ENCODE measurements at regions not wholly inside any gene's neighbourhood (a gene's known extent, or its start where the extent isn't known, plus 50 kb on each side); places are given as distances from the start of the nearest gene placed in this dataset.

GRCh38 chr4:188423039-188423438 lies 283.8 kb downstream of the TRIML1 start:
- no peaks in the 10 kb centered on the region for H3K9me3 ChIP-seq (ENCODE audit: control insufficient read depth in 1 of 2, insufficient read depth in 1 of 2, low read depth in 1 of 2, low read length in 2 of 2)
- no peaks in the 10 kb centered on the region for H4K20me1 ChIP-seq (ENCODE audit: insufficient read depth)
- no peak overlapping the region for H3K4me3 ChIP-seq (replicated peaks in 1 of 2; ENCODE audit: low read depth in 1 of 2, low read length in 2 of 2)
- H3K9ac ChIP-seq (ENCODE audit: low read length): no peak overlapping the region
- no peak for DNase-seq (ENCODE audit: low read depth, low spot score)
- no peak for ATAC-seq
- no peak overlapping the region for H2AFZ ChIP-seq (ENCODE audit: low read depth, low read length, poor library complexity, severe bottlenecking)
- no peak overlapping the region for H3K4me2 ChIP-seq (ENCODE audit: low read length)
- no peaks in the 10 kb centered on the region for H3K4me1 ChIP-seq (ENCODE audit: control insufficient read depth in 1 of 2, insufficient read depth in 2 of 2, low read length in 2 of 2)
- TF ChIP-seq POLR2AphosphoS5 (IDR thresholded peaks at IDR 0.05; ENCODE audit: low read depth, low read length) (no peak), MAX (IDR thresholded peaks at IDR 0.05) (no peak), TCF7L2 (IDR thresholded peaks at IDR 0.05; ENCODE audit: borderline replicate concordance, extremely low read depth, insufficient read depth, insufficient read length) (no peak), CBX3 (IDR thresholded peaks at IDR 0.05; ENCODE audit: low read depth) (no peak), EGR1 (IDR thresholded peaks at IDR 0.05; ENCODE audit: low read depth) (no peak)
- H3K79me2 ChIP-seq (ENCODE audit: insufficient read depth, low read length): no peaks in the 10 kb centered on the region
- intact Hi-C loops (cut with micrococcal nuclease): no loop called here
- H3K27me3 ChIP-seq (ENCODE audit: insufficient read depth, low read length): no peaks in the 10 kb centered on the region
- ChIA-PET CTCF (no interaction called here), RAD21 (ENCODE audit: low non-redundant PET in 1 of 2, low total read pairs in 2 of 2, uncharacterized antibody in 2 of 2, unreplicated experiment in 2 of 2) (no interaction called here), POLR2A (no interaction called here)
- H3K9me2 ChIP-seq (ENCODE audit: insufficient read depth): no peaks in the 10 kb centered on the region
- BruUV-seq (replicated peaks): no TSS peak
- H3K36me3 ChIP-seq (ENCODE audit: control insufficient read depth in 1 of 2, insufficient read depth in 2 of 2, low read length in 2 of 2): no peaks in the 10 kb centered on the region
- no peak overlapping the region for H3K27ac ChIP-seq (ENCODE audit: low read depth, low read length)

GRCh38 chr4:188428935-188429334 lies 289.7 kb downstream of the TRIML1 start:
- no peaks in the 10 kb centered on the region for H3K36me3 ChIP-seq (ENCODE audit: control insufficient read depth in 1 of 2, insufficient read depth in 2 of 2, low read length in 2 of 2)
- no peaks in the 10 kb centered on the region for H3K27me3 ChIP-seq (ENCODE audit: insufficient read depth, low read length)
- H3K9me3 ChIP-seq (ENCODE audit: control insufficient read depth in 1 of 2, insufficient read depth in 1 of 2, low read depth in 1 of 2, low read length in 2 of 2): no peaks in the 10 kb centered on the region
- POLR2A ChIA-PET: no interaction called here
- H3K4me2 ChIP-seq (ENCODE audit: low read length): no peak overlapping the region
- no TSS peak for BruUV-seq (replicated peaks)
- DNase-seq (ENCODE audit: low read depth, low spot score) (no peak), ATAC-seq (no peak)
- no peak overlapping the region for H3K9ac ChIP-seq (ENCODE audit: low read length)
- H3K27ac ChIP-seq (ENCODE audit: low read depth, low read length): no peak overlapping the region
- H2AFZ ChIP-seq (ENCODE audit: low read depth, low read length, poor library complexity, severe bottlenecking): peak overlapping the region; percentile 12
- no peaks in the 10 kb centered on the region for H4K20me1 ChIP-seq (ENCODE audit: insufficient read depth)
- no peak overlapping the region for H3K4me3 ChIP-seq (replicated peaks in 1 of 2; ENCODE audit: low read depth in 1 of 2, low read length in 2 of 2)
- TF ChIP-seq EZH2 (IDR thresholded peaks at IDR 0.05) (no peak), ZNF274 (IDR thresholded peaks at IDR 0.05; ENCODE audit: low read depth, low read length) (no peak), CEBPB (IDR thresholded peaks at IDR 0.05; ENCODE audit: low read depth) (no peak), ATF3 (IDR thresholded peaks at IDR 0.05) (no peak), ELF1 (IDR thresholded peaks at IDR 0.05; ENCODE audit: borderline replicate concordance, low read depth) (no peak), SIN3A (IDR thresholded peaks at IDR 0.05; ENCODE audit: low read depth) (no peak), CBX3 (IDR thresholded peaks at IDR 0.05; ENCODE audit: low read depth) (no peak)
- TF ChIP-seq, protein P1, sequence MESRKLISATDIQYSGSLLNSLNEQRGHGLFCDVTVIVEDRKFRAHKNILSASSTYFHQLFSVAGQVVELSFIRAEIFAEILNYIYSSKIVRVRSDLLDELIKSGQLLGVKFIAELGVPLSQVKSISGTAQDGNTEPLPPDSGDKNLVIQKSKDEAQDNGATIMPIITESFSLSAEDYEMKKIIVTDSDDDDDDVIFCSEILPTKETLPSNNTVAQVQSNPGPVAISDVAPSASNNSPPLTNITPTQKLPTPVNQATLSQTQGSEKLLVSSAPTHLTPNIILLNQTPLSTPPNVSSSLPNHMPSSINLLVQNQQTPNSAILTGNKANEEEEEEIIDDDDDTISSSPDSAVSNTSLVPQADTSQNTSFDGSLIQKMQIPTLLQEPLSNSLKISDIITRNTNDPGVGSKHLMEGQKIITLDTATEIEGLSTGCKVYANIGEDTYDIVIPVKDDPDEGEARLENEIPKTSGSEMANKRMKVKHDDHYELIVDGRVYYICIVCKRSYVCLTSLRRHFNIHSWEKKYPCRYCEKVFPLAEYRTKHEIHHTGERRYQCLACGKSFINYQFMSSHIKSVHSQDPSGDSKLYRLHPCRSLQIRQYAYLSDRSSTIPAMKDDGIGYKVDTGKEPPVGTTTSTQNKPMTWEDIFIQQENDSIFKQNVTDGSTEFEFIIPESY (IDR thresholded peaks at IDR 0.05; ENCODE audit: extremely low read depth, insufficient replicate concordance, low read length): no peak
- TF ChIP-seq, protein P2, sequence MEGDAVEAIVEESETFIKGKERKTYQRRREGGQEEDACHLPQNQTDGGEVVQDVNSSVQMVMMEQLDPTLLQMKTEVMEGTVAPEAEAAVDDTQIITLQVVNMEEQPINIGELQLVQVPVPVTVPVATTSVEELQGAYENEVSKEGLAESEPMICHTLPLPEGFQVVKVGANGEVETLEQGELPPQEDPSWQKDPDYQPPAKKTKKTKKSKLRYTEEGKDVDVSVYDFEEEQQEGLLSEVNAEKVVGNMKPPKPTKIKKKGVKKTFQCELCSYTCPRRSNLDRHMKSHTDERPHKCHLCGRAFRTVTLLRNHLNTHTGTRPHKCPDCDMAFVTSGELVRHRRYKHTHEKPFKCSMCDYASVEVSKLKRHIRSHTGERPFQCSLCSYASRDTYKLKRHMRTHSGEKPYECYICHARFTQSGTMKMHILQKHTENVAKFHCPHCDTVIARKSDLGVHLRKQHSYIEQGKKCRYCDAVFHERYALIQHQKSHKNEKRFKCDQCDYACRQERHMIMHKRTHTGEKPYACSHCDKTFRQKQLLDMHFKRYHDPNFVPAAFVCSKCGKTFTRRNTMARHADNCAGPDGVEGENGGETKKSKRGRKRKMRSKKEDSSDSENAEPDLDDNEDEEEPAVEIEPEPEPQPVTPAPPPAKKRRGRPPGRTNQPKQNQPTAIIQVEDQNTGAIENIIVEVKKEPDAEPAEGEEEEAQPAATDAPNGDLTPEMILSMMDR (IDR thresholded peaks at IDR 0.05 in 2 of 3, conservative IDR thresholded peaks at IDR 0.05 in 1 of 3; ENCODE audit: borderline replicate concordance in 1 of 3, insufficient read depth in 1 of 3, low read depth in 2 of 3, low read length in 2 of 3): no peak
- H3K9me2 ChIP-seq (ENCODE audit: insufficient read depth): no peaks in the 10 kb centered on the region
- CTCF ChIA-PET: no interaction called here
- RAD21 ChIA-PET (ENCODE audit: low non-redundant PET in 1 of 2, low total read pairs in 2 of 2, uncharacterized antibody in 2 of 2, unreplicated experiment in 2 of 2): no interaction called here
- H3K79me2 ChIP-seq (ENCODE audit: insufficient read depth, low read length): no peaks in the 10 kb centered on the region
- intact Hi-C loops (cut with micrococcal nuclease): no loop called here
- H3K4me1 ChIP-seq (ENCODE audit: control insufficient read depth in 1 of 2, insufficient read depth in 2 of 2, low read length in 2 of 2): peaks cover 0 to 9% of the 10 kb centered on the region in 2 experiments; a peak in 1 of 4 replicates
